Left cardiac atrium (tissue), 4 donors: ENCODE measurements at regions not wholly inside any gene's neighbourhood (a gene's known extent, or its start where the extent isn't known, plus 50 kb on each side); places are given as distances from the start of the nearest gene placed in this dataset.

ENCODE experiments used
- ATAC-seq, 2 donors: fragments of 200-7000 bp; cut with Tn5 transposase; one replicate each; pipeline ENCODE4 v1.9.1; 2020; ENCODE audit warnings: mild to moderate bottlenecking in 2 of 2, moderate library complexity in 2 of 2
- DNase-seq: peaks from one replicate; pipeline ENCODE4 v3.0.0-alpha.2; 2020
- intact Hi-C, 2 donors: fragments of 100-400 bp; cut with DNase I; formaldehyde crosslinking; loops; one replicate each; pipeline versions ENCODE4 v1.14.1 to v1.15.1; 2022 to 2023
- donor health status: DM: no; HTN: yes; CAD: no.
- donor health status: DM: no; HTN: yes; CAD: no; lungs with severe emphysema.
- donor health status: DM: yes; HTN: yes; CAD: no.
- donor health status: Dilated cardiomyopathy.

GRCh38 chr7:42440951-42441350, 203.9 kb upstream of the GLI3 start:
- ATAC-seq = no peak
- intact Hi-C loops = no loop called here
- DNase-seq = no peak

- intact Hi-C loops = no loop called here
- DNase-seq (no peak), ATAC-seq (no peak)
Observed at GRCh38 chr7:42432644-42433043, 195.6 kb upstream of the GLI3 start.

GRCh38 chr7:42431873-42432272, 194.9 kb upstream of the GLI3 start:
- intact Hi-C loops = no loop called here
- DNase-seq (no peak), ATAC-seq (no peak)

- no peak for DNase-seq
- intact Hi-C loops = no loop called here
- no peak for ATAC-seq
Observed at GRCh38 chr7:42429339-42429738, 192.3 kb upstream of the GLI3 start.

GRCh38 chr7:42426163-42426562, 189.2 kb upstream of the GLI3 start:
- intact Hi-C loops = no loop called here
- DNase-seq (no peak), ATAC-seq (no peak)

- intact Hi-C loops = no loop called here
- ATAC-seq (no peak), DNase-seq (no peak)
Observed at GRCh38 chr7:42414941-42415505, 178.0 kb upstream of the GLI3 start.

- ATAC-seq (no peak), DNase-seq (no peak)
- intact Hi-C loops = no loop called here
Observed at GRCh38 chr7:42414028-42414427, 177.0 kb upstream of the GLI3 start.

- ATAC-seq (no peak), DNase-seq (no peak)
- intact Hi-C loops = no loop called here
Observed at GRCh38 chr7:42409296-42409695, 172.3 kb upstream of the GLI3 start.

GRCh38 chr7:42407833-42408232, 170.8 kb upstream of the GLI3 start:
- intact Hi-C loops = no loop called here
- ATAC-seq (no peak), DNase-seq (no peak)

- DNase-seq (no peak), ATAC-seq (no peak)
- intact Hi-C loops = no loop called here
Observed at GRCh38 chr7:42407021-42407710, 170.2 kb upstream of the GLI3 start.

- DNase-seq (no peak), ATAC-seq (no peak)
- intact Hi-C loops = no loop called here
Observed at GRCh38 chr7:42406358-42406757, 169.3 kb upstream of the GLI3 start.

- DNase-seq = no peak
- no peak for ATAC-seq
- intact Hi-C loops = no loop called here
Observed at GRCh38 chr7:42405782-42406181, 168.8 kb upstream of the GLI3 start.

- ATAC-seq (no peak), DNase-seq (no peak)
- intact Hi-C loops = no loop called here
Observed at GRCh38 chr7:42403831-42404230, 166.8 kb upstream of the GLI3 start.

- ATAC-seq (no peak), DNase-seq (no peak)
- intact Hi-C loops = no loop called here
Observed at GRCh38 chr7:42400961-42401360, 164.0 kb upstream of the GLI3 start.

GRCh38 chr7:42400211-42400772, 163.3 kb upstream of the GLI3 start:
- intact Hi-C loops = no loop called here
- DNase-seq = no peak
- no peak for ATAC-seq

GRCh38 chr7:42395607-42396006, 158.6 kb upstream of the GLI3 start:
- ATAC-seq = no peak
- DNase-seq = no peak
- intact Hi-C loops = no loop called here

GRCh38 chr7:42392826-42393225, 155.8 kb upstream of the GLI3 start:
- no peak for ATAC-seq
- no peak for DNase-seq
- intact Hi-C loops = no loop called here

- intact Hi-C loops = no loop called here
- ATAC-seq = no peak
- DNase-seq = no peak
Observed at GRCh38 chr7:42389697-42390096, 152.7 kb upstream of the GLI3 start.

- ATAC-seq (no peak), DNase-seq (no peak)
- intact Hi-C loops = no loop called here
Observed at GRCh38 chr7:42385912-42386311, 148.9 kb upstream of the GLI3 start.

GRCh38 chr7:42381161-42381560, 144.2 kb upstream of the GLI3 start:
- intact Hi-C loops = no loop called here

GRCh38 chr7:42380401-42380800, 143.4 kb upstream of the GLI3 start:
- DNase-seq = no peak
- ATAC-seq = peak in 1 of 2 donors; percentile 35
- intact Hi-C loops = no loop called here

More at GRCh38 chr7:42381161-42381560, 144.2 kb upstream of the GLI3 start:
- DNase-seq = no peak
- no peak for ATAC-seq
